ENCODE measurements at regions not wholly inside any gene's neighbourhood (a gene's known extent, or its start where the extent isn't known, plus 50 kb on each side); places are given as distances from the start of the nearest gene placed in this dataset.

DNA sequence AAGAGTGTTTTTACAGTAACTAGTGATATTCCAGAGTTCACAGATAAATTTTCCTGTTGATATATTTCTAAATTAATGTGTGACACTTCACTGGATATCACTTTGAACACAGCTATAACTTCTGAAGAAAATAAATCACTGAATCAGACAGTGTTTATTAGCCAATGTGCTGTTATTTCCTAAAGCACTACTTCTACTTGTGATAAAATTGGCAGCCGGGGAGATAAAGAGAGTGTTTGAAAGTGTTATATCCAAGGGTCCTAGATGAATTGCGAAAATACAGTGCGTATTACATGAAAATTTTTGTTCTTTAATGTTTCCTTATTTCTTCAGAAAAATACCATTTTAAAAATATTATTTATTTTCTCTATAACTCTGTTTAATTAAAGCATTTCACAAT, 417.5 kb upstream of the ARGLU1 start (continued):
- no peak for TF ChIP-seq ARNTL (CRISPR knock-in tag; IDR thresholded peaks at IDR 0.05; ENCODE audit: borderline replicate concordance, low read depth)

DNA sequence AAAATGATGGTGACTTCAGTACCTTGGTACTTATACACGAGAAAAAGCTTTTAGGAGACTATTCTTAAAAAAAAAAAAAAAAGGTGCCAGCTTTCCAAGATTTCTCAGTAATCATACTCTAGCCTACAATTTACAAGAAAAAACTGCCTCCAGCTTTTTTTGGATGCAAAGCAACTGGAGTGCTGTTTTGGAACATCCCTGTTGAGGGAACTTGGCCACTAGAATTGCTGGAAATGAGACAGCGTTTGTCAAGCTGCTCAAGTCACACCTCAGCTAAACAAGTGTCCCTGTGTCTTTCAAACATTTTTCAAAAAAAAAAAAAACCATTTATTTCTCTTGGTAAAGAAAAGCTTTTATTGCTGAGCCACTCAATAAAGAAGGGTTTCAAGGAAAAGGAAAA, 413.1 kb upstream of the ARGLU1 start:
- TF ChIP-seq, protein P1, sequence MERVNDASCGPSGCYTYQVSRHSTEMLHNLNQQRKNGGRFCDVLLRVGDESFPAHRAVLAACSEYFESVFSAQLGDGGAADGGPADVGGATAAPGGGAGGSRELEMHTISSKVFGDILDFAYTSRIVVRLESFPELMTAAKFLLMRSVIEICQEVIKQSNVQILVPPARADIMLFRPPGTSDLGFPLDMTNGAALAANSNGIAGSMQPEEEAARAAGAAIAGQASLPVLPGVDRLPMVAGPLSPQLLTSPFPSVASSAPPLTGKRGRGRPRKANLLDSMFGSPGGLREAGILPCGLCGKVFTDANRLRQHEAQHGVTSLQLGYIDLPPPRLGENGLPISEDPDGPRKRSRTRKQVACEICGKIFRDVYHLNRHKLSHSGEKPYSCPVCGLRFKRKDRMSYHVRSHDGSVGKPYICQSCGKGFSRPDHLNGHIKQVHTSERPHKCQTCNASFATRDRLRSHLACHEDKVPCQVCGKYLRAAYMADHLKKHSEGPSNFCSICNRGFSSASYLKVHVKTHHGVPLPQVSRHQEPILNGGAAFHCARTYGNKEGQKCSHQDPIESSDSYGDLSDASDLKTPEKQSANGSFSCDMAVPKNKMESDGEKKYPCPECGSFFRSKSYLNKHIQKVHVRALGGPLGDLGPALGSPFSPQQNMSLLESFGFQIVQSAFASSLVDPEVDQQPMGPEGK (CRISPR knock-in tag; IDR thresholded peaks at IDR 0.05; ENCODE audit: borderline replicate concordance) = no peak
- TF ChIP-seq, protein P2, sequence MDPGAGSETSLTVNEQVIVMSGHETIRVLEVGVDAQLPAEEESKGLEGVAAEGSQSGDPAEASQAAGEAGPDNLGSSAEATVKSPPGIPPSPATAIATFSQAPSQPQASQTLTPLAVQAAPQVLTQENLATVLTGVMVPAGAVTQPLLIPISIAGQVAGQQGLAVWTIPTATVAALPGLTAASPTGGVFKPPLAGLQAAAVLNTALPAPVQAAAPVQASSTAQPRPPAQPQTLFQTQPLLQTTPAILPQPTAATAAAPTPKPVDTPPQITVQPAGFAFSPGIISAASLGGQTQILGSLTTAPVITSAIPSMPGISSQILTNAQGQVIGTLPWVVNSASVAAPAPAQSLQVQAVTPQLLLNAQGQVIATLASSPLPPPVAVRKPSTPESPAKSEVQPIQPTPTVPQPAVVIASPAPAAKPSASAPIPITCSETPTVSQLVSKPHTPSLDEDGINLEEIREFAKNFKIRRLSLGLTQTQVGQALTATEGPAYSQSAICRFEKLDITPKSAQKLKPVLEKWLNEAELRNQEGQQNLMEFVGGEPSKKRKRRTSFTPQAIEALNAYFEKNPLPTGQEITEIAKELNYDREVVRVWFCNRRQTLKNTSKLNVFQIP (CRISPR knock-in tag; IDR thresholded peaks at IDR 0.05; ENCODE audit: borderline replicate concordance, low read depth) = no peak
- TF ChIP-seq ZNF70 (CRISPR knock-in tag; IDR thresholded peaks at IDR 0.05) (no peak), ZFP3 (CRISPR knock-in tag; IDR thresholded peaks at IDR 0.05) (no peak), SNAI2 (CRISPR knock-in tag; IDR thresholded peaks at IDR 0.05) (no peak), ESRRG (CRISPR knock-in tag; IDR thresholded peaks at IDR 0.05) (no peak), CSDC2 (CRISPR knock-in tag; IDR thresholded peaks at IDR 0.05) (no peak), TCF4 (CRISPR knock-in tag; IDR thresholded peaks at IDR 0.05; ENCODE audit: borderline replicate concordance) (no peak), ZFP30 (CRISPR knock-in tag; IDR thresholded peaks at IDR 0.05) (no peak), OSR1 (CRISPR knock-in tag; IDR thresholded peaks at IDR 0.05) (no peak), BACH2 (CRISPR knock-in tag; IDR thresholded peaks at IDR 0.05; ENCODE audit: borderline replicate concordance) (no peak), ZNF565 (CRISPR knock-in tag; conservative IDR thresholded peaks at IDR 0.05; ENCODE audit: low read depth) (no peak), ZC3H10 (CRISPR knock-in tag; IDR thresholded peaks at IDR 0.05) (no peak), ISL1 (CRISPR knock-in tag; IDR thresholded peaks at IDR 0.05) (no peak), RARB (CRISPR knock-in tag; IDR thresholded peaks at IDR 0.05) (no peak)
- TF ChIP-seq, protein P3, sequence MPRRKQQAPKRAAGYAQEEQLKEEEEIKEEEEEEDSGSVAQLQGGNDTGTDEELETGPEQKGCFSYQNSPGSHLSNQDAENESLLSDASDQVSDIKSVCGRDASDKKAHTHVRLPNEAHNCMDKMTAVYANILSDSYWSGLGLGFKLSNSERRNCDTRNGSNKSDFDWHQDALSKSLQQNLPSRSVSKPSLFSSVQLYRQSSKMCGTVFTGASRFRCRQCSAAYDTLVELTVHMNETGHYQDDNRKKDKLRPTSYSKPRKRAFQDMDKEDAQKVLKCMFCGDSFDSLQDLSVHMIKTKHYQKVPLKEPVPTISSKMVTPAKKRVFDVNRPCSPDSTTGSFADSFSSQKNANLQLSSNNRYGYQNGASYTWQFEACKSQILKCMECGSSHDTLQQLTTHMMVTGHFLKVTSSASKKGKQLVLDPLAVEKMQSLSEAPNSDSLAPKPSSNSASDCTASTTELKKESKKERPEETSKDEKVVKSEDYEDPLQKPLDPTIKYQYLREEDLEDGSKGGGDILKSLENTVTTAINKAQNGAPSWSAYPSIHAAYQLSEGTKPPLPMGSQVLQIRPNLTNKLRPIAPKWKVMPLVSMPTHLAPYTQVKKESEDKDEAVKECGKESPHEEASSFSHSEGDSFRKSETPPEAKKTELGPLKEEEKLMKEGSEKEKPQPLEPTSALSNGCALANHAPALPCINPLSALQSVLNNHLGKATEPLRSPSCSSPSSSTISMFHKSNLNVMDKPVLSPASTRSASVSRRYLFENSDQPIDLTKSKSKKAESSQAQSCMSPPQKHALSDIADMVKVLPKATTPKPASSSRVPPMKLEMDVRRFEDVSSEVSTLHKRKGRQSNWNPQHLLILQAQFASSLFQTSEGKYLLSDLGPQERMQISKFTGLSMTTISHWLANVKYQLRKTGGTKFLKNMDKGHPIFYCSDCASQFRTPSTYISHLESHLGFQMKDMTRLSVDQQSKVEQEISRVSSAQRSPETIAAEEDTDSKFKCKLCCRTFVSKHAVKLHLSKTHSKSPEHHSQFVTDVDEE (CRISPR knock-in tag; IDR thresholded peaks at IDR 0.05) = no peak
- TF ChIP-seq, protein P4, sequence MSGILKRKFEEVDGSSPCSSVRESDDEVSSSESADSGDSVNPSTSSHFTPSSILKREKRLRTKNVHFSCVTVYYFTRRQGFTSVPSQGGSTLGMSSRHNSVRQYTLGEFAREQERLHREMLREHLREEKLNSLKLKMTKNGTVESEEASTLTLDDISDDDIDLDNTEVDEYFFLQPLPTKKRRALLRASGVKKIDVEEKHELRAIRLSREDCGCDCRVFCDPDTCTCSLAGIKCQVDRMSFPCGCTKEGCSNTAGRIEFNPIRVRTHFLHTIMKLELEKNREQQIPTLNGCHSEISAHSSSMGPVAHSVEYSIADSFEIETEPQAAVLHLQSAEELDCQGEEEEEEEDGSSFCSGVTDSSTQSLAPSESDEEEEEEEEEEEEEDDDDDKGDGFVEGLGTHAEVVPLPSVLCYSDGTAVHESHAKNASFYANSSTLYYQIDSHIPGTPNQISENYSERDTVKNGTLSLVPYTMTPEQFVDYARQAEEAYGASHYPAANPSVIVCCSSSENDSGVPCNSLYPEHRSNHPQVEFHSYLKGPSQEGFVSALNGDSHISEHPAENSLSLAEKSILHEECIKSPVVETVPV (CRISPR knock-in tag; IDR thresholded peaks at IDR 0.05) = no peak
- TF ChIP-seq, protein P5, sequence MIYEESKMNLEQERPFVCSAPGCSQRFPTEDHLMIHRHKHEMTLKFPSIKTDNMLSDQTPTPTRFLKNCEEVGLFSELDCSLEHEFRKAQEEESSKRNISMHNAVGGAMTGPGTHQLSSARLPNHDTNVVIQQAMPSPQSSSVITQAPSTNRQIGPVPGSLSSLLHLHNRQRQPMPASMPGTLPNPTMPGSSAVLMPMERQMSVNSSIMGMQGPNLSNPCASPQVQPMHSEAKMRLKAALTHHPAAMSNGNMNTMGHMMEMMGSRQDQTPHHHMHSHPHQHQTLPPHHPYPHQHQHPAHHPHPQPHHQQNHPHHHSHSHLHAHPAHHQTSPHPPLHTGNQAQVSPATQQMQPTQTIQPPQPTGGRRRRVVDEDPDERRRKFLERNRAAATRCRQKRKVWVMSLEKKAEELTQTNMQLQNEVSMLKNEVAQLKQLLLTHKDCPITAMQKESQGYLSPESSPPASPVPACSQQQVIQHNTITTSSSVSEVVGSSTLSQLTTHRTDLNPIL (CRISPR knock-in tag; IDR thresholded peaks at IDR 0.05; ENCODE audit: low read depth) = no peak
- no peak for ATAC-seq

DNA sequence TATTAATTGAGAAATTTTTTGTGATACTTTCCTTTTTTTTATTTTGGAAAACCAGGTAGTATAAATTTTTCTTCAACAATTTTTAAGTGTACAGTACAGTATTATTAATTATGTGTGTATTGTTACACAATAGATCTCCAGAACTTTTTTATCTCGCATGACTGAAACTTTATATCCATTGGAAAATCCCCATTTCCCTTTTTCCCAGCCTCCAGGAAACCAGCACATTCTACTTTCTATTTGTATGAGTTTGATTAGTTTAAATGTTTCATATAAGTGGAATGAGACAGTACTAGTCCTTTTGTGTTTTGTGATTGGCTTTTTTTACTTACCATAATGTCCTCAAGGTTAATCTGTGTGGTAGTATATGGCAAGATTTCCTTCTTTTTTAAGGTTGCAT, 399.5 kb upstream of the ARGLU1 start:
- no peak for TF ChIP-seq SNAI2 (CRISPR knock-in tag; IDR thresholded peaks at IDR 0.05)
- TF ChIP-seq ZFP3 (CRISPR knock-in tag; IDR thresholded peaks at IDR 0.05) = no peak
- TF ChIP-seq, protein P3 (CRISPR knock-in tag; IDR thresholded peaks at IDR 0.05) = no peak
- no peak for TF ChIP-seq GLIS3 (CRISPR knock-in tag; IDR thresholded peaks at IDR 0.05)
- TF ChIP-seq, protein P4 (CRISPR knock-in tag; IDR thresholded peaks at IDR 0.05) = no peak
- no peak for TF ChIP-seq CSDC2 (CRISPR knock-in tag; IDR thresholded peaks at IDR 0.05)
- no peak for TF ChIP-seq ISL1 (CRISPR knock-in tag; IDR thresholded peaks at IDR 0.05)
- ATAC-seq = no peak
